ENCODE measurements at regions not wholly inside any gene's neighbourhood (a gene's known extent, or its start where the extent isn't known, plus 50 kb on each side); places are given as distances from the start of the nearest gene placed in this dataset.

- TF ChIP-seq, protein P1, sequence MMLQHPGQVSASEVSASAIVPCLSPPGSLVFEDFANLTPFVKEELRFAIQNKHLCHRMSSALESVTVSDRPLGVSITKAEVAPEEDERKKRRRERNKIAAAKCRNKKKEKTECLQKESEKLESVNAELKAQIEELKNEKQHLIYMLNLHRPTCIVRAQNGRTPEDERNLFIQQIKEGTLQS (IDR thresholded peaks at IDR 0.05; ENCODE audit: borderline replicate concordance, extremely low read depth, low read depth, low read length): no peak
- TF ChIP-seq PML (IDR thresholded peaks at IDR 0.05; ENCODE audit: low read length) (no peak), FOXK2 (IDR thresholded peaks at IDR 0.05) (no peak), NBN (IDR thresholded peaks at IDR 0.05) (no peak)
Observed at GRCh38 chr2:89848763-89849368, 1157.4 kb downstream of the RPIA start (continued).

DNA sequence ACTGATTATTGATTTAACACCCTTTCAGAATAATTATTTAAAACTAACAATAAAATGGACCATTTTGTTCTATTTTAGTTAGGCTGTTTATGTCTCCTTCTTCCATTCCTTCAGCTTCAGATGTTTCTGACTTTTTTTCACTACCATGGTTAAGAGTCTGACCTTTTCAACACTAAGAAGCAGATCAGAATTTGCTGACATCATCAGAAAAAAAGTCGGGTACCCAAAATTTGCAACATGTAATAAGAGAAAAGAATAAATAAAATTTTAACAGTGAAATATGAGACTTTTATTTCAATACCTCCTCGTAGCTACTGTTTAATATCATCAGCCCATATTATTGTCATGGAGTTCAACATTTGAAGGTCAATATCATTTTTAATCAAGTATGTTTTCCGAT lies 1158.3 kb downstream of the RPIA start:
- WGBS (ENCODE audit: insufficient coverage, insufficient replicate concordance, low lambda C conversion rate, missing lambda C conversion rate): 29% methylated on average over 3 of the region's 3 CpGs
- H3K27me3 ChIP-seq (replicated peaks in 1 of 2; ENCODE audit: control insufficient read depth in 2 of 2, insufficient read depth in 2 of 2, low read length in 1 of 2): peaks cover 0 to 4% of the 10 kb centered on the region in 2 experiments; a peak in 3 of 4 replicates

More for the DNA sequence above, 1158.3 kb downstream of the RPIA start:
- H3K27ac ChIP-seq (ENCODE audit: control insufficient read depth, insufficient read depth): no peak overlapping the region
- no peaks in the 10 kb centered on the region for H3K9me3 ChIP-seq (replicated peaks; ENCODE audit: control insufficient read depth, insufficient read depth, low read length)
- ChIA-PET CTCF (no interaction called here), POLR2A (no interaction called here), SMC1A (ENCODE audit: uncharacterized antibody, unreplicated experiment) (interaction anchor here (1.3 kb wide), 1 partner anchor 1017 kb away, joined by 3 read pairs; no protein-coding TSS in a partner anchor), RAD21 (ENCODE audit: unreplicated experiment) (no interaction called here)
- no peak for TF ChIP-seq MYB (IDR thresholded peaks at IDR 0.05; ENCODE audit: borderline replicate concordance, low read depth, low read length)
- TF ChIP-seq USF1 (IDR thresholded peaks at IDR 0.05; ENCODE audit: borderline replicate concordance, extremely low read length, insufficient read depth, low read depth, low read length): no peak
- TF ChIP-seq POLR2A (IDR thresholded peaks at IDR 0.05; ENCODE audit: low read depth, low read length): no peak
- TF ChIP-seq MTA3 (IDR thresholded peaks at IDR 0.05; ENCODE audit: borderline replicate concordance, low read length): no peak
- TF ChIP-seq DPF2 (IDR thresholded peaks at IDR 0.05): no peak
- TF ChIP-seq NRF1 (conservative IDR thresholded peaks at IDR 0.05; ENCODE audit: low read depth, low read length): no peak
- no peak for TF ChIP-seq NR2C1 (IDR thresholded peaks at IDR 0.05)
- TF ChIP-seq ASH2L (IDR thresholded peaks at IDR 0.05; ENCODE audit: borderline replicate concordance, low read depth): no peak
- TF ChIP-seq CBFB (IDR thresholded peaks at IDR 0.05; ENCODE audit: low read depth): no peak
- TF ChIP-seq POU2F2 (IDR thresholded peaks at IDR 0.05; ENCODE audit: borderline replicate concordance, low read depth, low read length): no peak
- H3K4me2 ChIP-seq (ENCODE audit: control insufficient read depth, insufficient read depth): no peak overlapping the region
- no peaks in the 10 kb centered on the region for H3K36me3 ChIP-seq (ENCODE audit: control insufficient read depth in 2 of 2, insufficient read depth in 2 of 2, low read length in 1 of 2)
- ATAC-seq: no peak
- H2AFZ ChIP-seq (ENCODE audit: control insufficient read depth, low read depth, low read length): no peak overlapping the region
- H4K20me1 ChIP-seq (ENCODE audit: control insufficient read depth, insufficient read depth): no peaks in the 10 kb centered on the region
- DNase-seq (ENCODE audit: low read depth, low spot score): no peak
- H3K9ac ChIP-seq (ENCODE audit: control insufficient read depth, insufficient read depth, low read length): no peak overlapping the region
- H3K4me3 ChIP-seq: no peak overlapping the region
- in situ Hi-C loops (cut with MboI): loop anchor here (5.0 to 10.0 kb wide), 2 partner anchors 1037 to 1105 kb away; no protein-coding TSS in a partner anchor
- no TSS peak for BruUV-seq (replicated peaks)
- FAIRE-seq: no peak
- H3K4me1 ChIP-seq (ENCODE audit: control insufficient read depth, insufficient read depth, low read length): no peaks in the 10 kb centered on the region
- H3K79me2 ChIP-seq (ENCODE audit: control insufficient read depth, insufficient read depth, low read length): no peaks in the 10 kb centered on the region
- intact Hi-C loops (cut with micrococcal nuclease; ENCODE audit: unreplicated experiment): no loop called here

Measured in GM12878 (cell line).